NOMO-1 (cell line): ENCODE measurements at regions not wholly inside any gene's neighbourhood (a gene's known extent, or its start where the extent isn't known, plus 50 kb on each side); places are given as distances from the start of the nearest gene placed in this dataset.

Experiments
- DNase-seq, 2 experiments: peaks; one replicate each; lab custom pipeline; 2025; ENCODE audit not compliant: unreplicated experiment in 2 of 2; lab: John Stamatoyannopoulos, UW

- DNase-seq: no peak
Observed at GRCh38 chr6:90984066-90984465, 397.2 kb upstream of the MAP3K7 start.

- no peak for DNase-seq
Observed at GRCh38 chr6:90983462-90983861, 396.6 kb upstream of the MAP3K7 start.

- no peak for DNase-seq
Observed at GRCh38 chr6:90982581-90982980, 395.7 kb upstream of the MAP3K7 start.

- DNase-seq: no peak
Observed at GRCh38 chr6:90982051-90982450, 395.2 kb upstream of the MAP3K7 start.

- no peak for DNase-seq
Observed at GRCh38 chr6:90978046-90978445, 391.2 kb upstream of the MAP3K7 start.

GRCh38 chr6:90977513-90977912 lies 390.6 kb upstream of the MAP3K7 start:
- DNase-seq: no peak

- DNase-seq: no peak
Observed at GRCh38 chr6:90976341-90976740, 389.5 kb upstream of the MAP3K7 start.

GRCh38 chr6:90975741-90976140 lies 388.9 kb upstream of the MAP3K7 start:
- DNase-seq: no peak

GRCh38 chr6:90973188-90973587 lies 386.3 kb upstream of the MAP3K7 start:
- no peak for DNase-seq

- DNase-seq: no peak
Observed at GRCh38 chr6:90970672-90971071, 383.8 kb upstream of the MAP3K7 start.

GRCh38 chr6:90967471-90967870 lies 380.6 kb upstream of the MAP3K7 start:
- no peak for DNase-seq

GRCh38 chr6:90960324-90960723 lies 373.5 kb upstream of the MAP3K7 start:
- no peak for DNase-seq

- DNase-seq: no peak
Observed at GRCh38 chr6:90955246-90955645, 368.4 kb upstream of the MAP3K7 start.

GRCh38 chr6:90953405-90954161 lies 366.7 kb upstream of the MAP3K7 start:
- DNase-seq: no peak

- no peak for DNase-seq
Observed at GRCh38 chr6:90952176-90952575, 365.3 kb upstream of the MAP3K7 start.

GRCh38 chr6:90948540-90948939 lies 361.7 kb upstream of the MAP3K7 start:
- no peak for DNase-seq

GRCh38 chr6:90947184-90948064 lies 360.6 kb upstream of the MAP3K7 start:
- no peak for DNase-seq

GRCh38 chr6:90941885-90942284 lies 355.0 kb upstream of the MAP3K7 start:
- no peak for DNase-seq

- peak; percentile 39 to 83 for DNase-seq
Observed at GRCh38 chr6:90940812-90941481, 354.1 kb upstream of the MAP3K7 start.

GRCh38 chr6:90939906-90940305 lies 353.0 kb upstream of the MAP3K7 start:
- DNase-seq: no peak

GRCh38 chr6:90938122-90938521 lies 351.2 kb upstream of the MAP3K7 start:
- no peak for DNase-seq
